ENCODE measurements at regions not wholly inside any gene's neighbourhood (a gene's known extent, or its start where the extent isn't known, plus 50 kb on each side); places are given as distances from the start of the nearest gene placed in this dataset.

GRCh38 chr1:214923278-214923915, 159.1 kb upstream of the KCNK2 start:
- CTCF ChIA-PET, result no interaction called here
- POLR2A ChIA-PET, result no interaction called here
- no peak for DNase-seq (ENCODE audit: extremely low spot score)
- TF ChIP-seq FOXM1 (IDR thresholded peaks at IDR 0.05; ENCODE audit: borderline replicate concordance) (no peak), TARDBP (IDR thresholded peaks at IDR 0.05) (no peak), FOXK2 (IDR thresholded peaks at IDR 0.05) (no peak), ZNF384 (IDR thresholded peaks at IDR 0.05) (no peak), SP1 (IDR thresholded peaks at IDR 0.05) (no peak), FOXA1 (IDR thresholded peaks at IDR 0.05) (no peak)

GRCh38 chr1:214927796-214928195, 154.7 kb upstream of the KCNK2 start:
- ChIA-PET POLR2A (no interaction called here), CTCF (no interaction called here)
- TF ChIP-seq ARNT (IDR thresholded peaks at IDR 0.05), result no peak
- TF ChIP-seq FOXK2 (IDR thresholded peaks at IDR 0.05), result no peak
- DNase-seq (ENCODE audit: extremely low spot score), result no peak

DNA sequence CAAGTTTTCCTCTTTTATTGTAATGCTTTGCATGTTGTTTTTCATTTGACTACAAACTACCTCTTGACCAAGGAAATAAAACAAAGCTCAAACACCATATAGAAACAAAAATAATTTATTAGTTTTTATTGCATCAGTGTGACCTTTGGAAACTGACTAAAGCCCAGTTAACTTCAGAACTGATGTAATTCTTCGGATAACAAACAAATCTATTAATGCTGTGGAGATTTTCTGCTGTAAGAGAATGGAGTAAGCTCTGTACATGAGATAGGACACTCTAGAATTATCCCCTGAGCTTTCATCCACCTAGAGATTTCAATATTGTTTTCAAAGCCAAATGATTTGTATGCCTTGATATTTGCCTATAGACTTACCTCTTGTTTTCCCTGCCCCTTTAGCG, 154.0 kb upstream of the KCNK2 start:
- POLR2A ChIA-PET, result no interaction called here
- CTCF ChIA-PET, result no interaction called here

DNA sequence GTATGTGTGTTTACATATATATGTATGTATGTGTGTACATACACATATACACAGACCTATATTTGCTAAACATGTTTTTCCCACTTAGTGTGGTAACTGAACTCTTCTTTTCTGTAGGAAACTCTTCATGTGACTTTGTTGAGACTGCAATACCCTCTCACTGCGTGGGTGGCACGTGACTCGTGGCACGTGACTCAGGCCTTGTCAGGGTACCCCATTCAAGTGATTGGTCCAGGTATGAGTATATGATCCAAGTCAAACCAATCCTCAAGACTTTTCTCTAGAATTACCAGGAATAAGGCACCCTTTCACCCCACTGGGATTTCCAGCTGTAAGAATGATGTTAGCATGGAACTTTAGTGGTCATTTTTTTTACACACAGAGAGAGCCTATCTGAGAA, 149.2 kb upstream of the KCNK2 start:
- POLR2A ChIA-PET, result no interaction called here
- DNase-seq (ENCODE audit: extremely low spot score), result no peak
- CTCF ChIA-PET, result no interaction called here
- TF ChIP-seq ARNT (IDR thresholded peaks at IDR 0.05) (no peak), HDGF (IDR thresholded peaks at IDR 0.05; ENCODE audit: borderline replicate concordance) (no peak), FOXA1 (IDR thresholded peaks at IDR 0.05) (no peak), LEF1 (IDR thresholded peaks at IDR 0.05; ENCODE audit: borderline replicate concordance) (no peak), ELF4 (IDR thresholded peaks at IDR 0.05) (no peak), ZNF384 (IDR thresholded peaks at IDR 0.05) (no peak), TARDBP (IDR thresholded peaks at IDR 0.05) (no peak), BHLHE40 (IDR thresholded peaks at IDR 0.05; ENCODE audit: borderline replicate concordance) (no peak), SP1 (IDR thresholded peaks at IDR 0.05) (no peak), PKNOX1 (IDR thresholded peaks at IDR 0.05) (no peak)

More for the DNA sequence above, 154.0 kb upstream of the KCNK2 start:
- TF ChIP-seq HDGF (IDR thresholded peaks at IDR 0.05; ENCODE audit: borderline replicate concordance) (no peak), TARDBP (IDR thresholded peaks at IDR 0.05) (no peak), ELF4 (IDR thresholded peaks at IDR 0.05) (no peak)
- no peak for DNase-seq (ENCODE audit: extremely low spot score)

- TF ChIP-seq L3MBTL2 (conservative IDR thresholded peaks at IDR 0.05) (no peak), TARDBP (IDR thresholded peaks at IDR 0.05) (no peak), SP1 (IDR thresholded peaks at IDR 0.05) (no peak), NFRKB (IDR thresholded peaks at IDR 0.05) (no peak), ELF4 (IDR thresholded peaks at IDR 0.05) (no peak), CTBP1 (IDR thresholded peaks at IDR 0.05; ENCODE audit: borderline replicate concordance) (no peak), HDGF (IDR thresholded peaks at IDR 0.05; ENCODE audit: borderline replicate concordance) (no peak), BHLHE40 (IDR thresholded peaks at IDR 0.05; ENCODE audit: borderline replicate concordance) (no peak), SUZ12 (IDR thresholded peaks at IDR 0.05) (no peak), FOXA1 (IDR thresholded peaks at IDR 0.05) (no peak), ARNT (IDR thresholded peaks at IDR 0.05) (no peak), FOXK2 (IDR thresholded peaks at IDR 0.05) (no peak), FOXM1 (IDR thresholded peaks at IDR 0.05; ENCODE audit: borderline replicate concordance) (no peak), PKNOX1 (IDR thresholded peaks at IDR 0.05) (no peak), LEF1 (IDR thresholded peaks at IDR 0.05; ENCODE audit: borderline replicate concordance) (no peak), ZNF384 (IDR thresholded peaks at IDR 0.05) (no peak)
- DNase-seq (ENCODE audit: extremely low spot score), result no peak
- CTCF ChIA-PET, result no interaction called here
- POLR2A ChIA-PET, result no interaction called here
Observed at GRCh38 chr1:214934045-214934444, 148.5 kb upstream of the KCNK2 start.

GRCh38 chr1:214935258-214935657, 147.3 kb upstream of the KCNK2 start:
- CTCF ChIA-PET, result no interaction called here
- POLR2A ChIA-PET, result no interaction called here

More at GRCh38 chr1:214935258-214935657, 147.3 kb upstream of the KCNK2 start:
- no peak for DNase-seq (ENCODE audit: extremely low spot score)
- no peak for TF ChIP-seq ELF4 (IDR thresholded peaks at IDR 0.05)
- no peak for TF ChIP-seq HDGF (IDR thresholded peaks at IDR 0.05; ENCODE audit: borderline replicate concordance)
- TF ChIP-seq FOXA1 (IDR thresholded peaks at IDR 0.05), result no peak
- TF ChIP-seq BHLHE40 (IDR thresholded peaks at IDR 0.05; ENCODE audit: borderline replicate concordance), result no peak
- no peak for TF ChIP-seq CTBP1 (IDR thresholded peaks at IDR 0.05; ENCODE audit: borderline replicate concordance)
- TF ChIP-seq PKNOX1 (IDR thresholded peaks at IDR 0.05), result no peak
- TF ChIP-seq FOXM1 (IDR thresholded peaks at IDR 0.05; ENCODE audit: borderline replicate concordance), result no peak
- no peak for TF ChIP-seq SUZ12 (IDR thresholded peaks at IDR 0.05)
